Heart right ventricle (tissue), 16 donors: ENCODE measurements at regions not wholly inside any gene's neighbourhood (a gene's known extent, or its start where the extent isn't known, plus 50 kb on each side); places are given as distances from the start of the nearest gene placed in this dataset.

Experiments used
- ATAC-seq, 8 donors: fragments of 200-7000 bp; cut with Tn5 transposase; one replicate each; pipeline ENCODE4 v1.9.1; 2020; ENCODE audit warnings: mild to moderate bottlenecking in 8 of 8, moderate library complexity in 8 of 8, moderate number of reproducible peaks in 1 of 8
- DNase-seq, 2 donors: peaks; one replicate each; pipeline ENCODE4 v3.0.0-alpha.2; 2020
- H3K27ac ChIP-seq, 10 donors: fragments of 200-600 bp; sonication (generic) in 2 of 10; one replicate each; pipeline versions ENCODE4 v1.5.0 to v1.8.0; 2020 to 2022; ENCODE audit warnings: mild to moderate bottlenecking in 3 of 10
- H3K27me3 ChIP-seq, 7 donors: fragments of 200-600 bp; one replicate each; pipeline ENCODE4 v1.8.0; 2021 to 2022; ENCODE audit warnings: mild to moderate bottlenecking in 2 of 7
- H3K36me3 ChIP-seq, 9 donors: fragments of 200-600 bp; sonication (generic) in 1 of 9; one replicate each; pipeline versions ENCODE4 v1.5.0 to v1.8.0; 2020 to 2022; ENCODE audit warnings: mild to moderate bottlenecking in 2 of 9
- H3K4me1 ChIP-seq, 9 donors: fragments of 200-600 bp; sonication (generic) in 1 of 9; one replicate each; pipeline versions ENCODE4 v1.5.0 to v1.8.0; 2020 to 2022; ENCODE audit warnings: mild to moderate bottlenecking in 4 of 9
- H3K4me3 ChIP-seq, 10 donors: fragments of 200-600 bp; sonication (generic) in 2 of 10; one replicate each; pipeline versions ENCODE4 v1.5.0 to v1.8.0; 2020 to 2022; ENCODE audit warnings: mild to moderate bottlenecking in 7 of 10, moderate library complexity in 2 of 10
- H3K9me3 ChIP-seq, 11 donors: fragments of 200-600 bp in 10 of 11; sonication (generic) in 2 of 11; one replicate each; pipeline versions ENCODE4 v1.5.0 to v1.8.0; 2013 to 2022; ENCODE audit warnings: mild to moderate bottlenecking in 2 of 11, control low read depth in 1 of 11, moderate library complexity in 1 of 11
- CTCF ChIP-seq, 9 donors: fragments of 200-600 bp; sonication (generic) in 2 of 9; IDR thresholded peaks; one replicate each; pipeline versions ENCODE4 v1.5.0 to v1.8.0; 2021 to 2022; ENCODE audit warnings: antibody characterized with exemption in 9 of 9, mild to moderate bottlenecking in 5 of 9, moderate library complexity in 1 of 9
- WGBS, 2 donors: extraction: QIAGEN DNeasy Blood & Tissue Kit; methylation state at CpG; one replicate each; pipeline ENCODE4 v1.1.7; 2013; ENCODE audit warnings: inconsistent platforms in 1 of 2; 5-methylcytosine and 5-hydroxymethylcytosine counted together
- intact Hi-C, 10 donors: fragments of 100-400 bp; cut with DNase I; formaldehyde crosslinking; loops; one replicate each; pipeline versions ENCODE4 v1.11.1 to v1.14.2; 2022
- donor health status: Arrhythmogenic right ventricular cardiomyopathy.
- donor health status: ischemic (EF 13 %, LVEDD 7.1; RV severe dilation, severe dysfunction).
- donor health status: healthy with polysubstance abuse.
- donor health status: DM: no; HTN: yes; CAD: no.
- donor health status: DM: no; HTN: no; CAD: no.
- donor health status: ischemic (EF 25% LVEDD 6.9; RV normal size, moderate dysfunction).
- donor health status: ischemic (EF 25% LVEDD 5.7; RV mildly dilated, moderate dysfunction).
- donor health status: healthy.
- donor health status: DM: yes; HTN: yes; CAD: no.
- donor health status: Ischemic cardiomyopathy.
- donor health status: ischemic (EF 35%, LVEDD 5.7; RV mildly dilated, moderate dysfunction).
- donor health status: nonischemic (EF 11% LVEDD 7.7; RV severe dilation, severe dysfunction).
- donor health status: DM: yes; HTN: yes; CAD: no.
- donor health status: PGD.
- donor health status: ischemic (EF 29% LVEDD 5.4; RV normal size, mild dysfunction).
- donor health status: nonischemic (EF 23%, LVEDD 6.1; RV moderate dilation, normal function).

GRCh38 chr3:152960684-152961083, 125.8 kb downstream of the P2RY1 start:
- intact Hi-C loops = loop anchor here in 2 of 10 donors (5.0 to 10.0 kb wide), 2 partner anchors 263 to 456 kb away; no protein-coding TSS in a partner anchor
- Histone ChIP-seq H3K4me1 (no peaks in the 10 kb centered on the region), H3K4me3 (no peak overlapping the region), H3K9me3 (no peaks in the 10 kb centered on the region), H3K36me3 (no peaks in the 10 kb centered on the region), H3K27me3 (no peaks in the 10 kb centered on the region), H3K27ac (no peak overlapping the region)
- no peak for TF ChIP-seq CTCF (IDR thresholded peaks at IDR 0.05)
- WGBS, 2 donors = 75% methylated on average over 3 of the region's 3 CpGs
- ATAC-seq = no peak
- DNase-seq = no peak

- H3K36me3 ChIP-seq = no peaks in the 10 kb centered on the region
- TF ChIP-seq CTCF (IDR thresholded peaks at IDR 0.05) = peak in 7 of 9 donors; percentile 23 to 49 (median 37)
- no peaks in the 10 kb centered on the region for H3K27me3 ChIP-seq
- peaks cover 0 to 6% (median 0%) of the 10 kb centered on the region in 11 donors for H3K9me3 ChIP-seq
- WGBS, 2 donors = 9 to 18% methylated on average over 2 of the region's 2 CpGs
- no peak overlapping the region for H3K27ac ChIP-seq
- DNase-seq (no peak), ATAC-seq (peak in 1 of 8 donors; percentile 37)
- H3K4me1 ChIP-seq = no peaks in the 10 kb centered on the region
- intact Hi-C loops = loop anchor here in 2 of 10 donors (5.0 to 10.0 kb wide), 2 partner anchors 264 to 457 kb away; no protein-coding TSS in a partner anchor
- H3K4me3 ChIP-seq = no peak overlapping the region
These were observed 126.4 kb downstream of the P2RY1 start for GRCh38 chr3:152961323-152961722.

GRCh38 chr3:152964911-152965609, 130.1 kb downstream of the P2RY1 start:
- WGBS, 2 donors = 59 to 72% methylated on average over 1 of the region's 1 CpG
- intact Hi-C loops = loop anchor here in 2 of 10 donors (5.0 to 10.0 kb wide), 2 partner anchors 268 to 460 kb away; no protein-coding TSS in a partner anchor
- no peak for TF ChIP-seq CTCF (IDR thresholded peaks at IDR 0.05)

GRCh38 chr3:152968388-152969024, 133.6 kb downstream of the P2RY1 start:
- WGBS, 2 donors = 43 to 49% methylated on average over 3 of the region's 3 CpGs
- TF ChIP-seq CTCF (IDR thresholded peaks at IDR 0.05) = no peak

More at GRCh38 chr3:152964911-152965609, 130.1 kb downstream of the P2RY1 start:
- DNase-seq = no peak
- H3K4me1 ChIP-seq = peaks cover 0 to 3% (median 0%) of the 10 kb centered on the region in 9 donors
- no peak for ATAC-seq
- no peaks in the 10 kb centered on the region for H3K27me3 ChIP-seq
- H3K36me3 ChIP-seq = no peaks in the 10 kb centered on the region
- no peak overlapping the region for H3K4me3 ChIP-seq
- peaks cover 0 to 16% (median 3%) of the 10 kb centered on the region in 11 donors for H3K9me3 ChIP-seq
- no peak overlapping the region for H3K27ac ChIP-seq

More at GRCh38 chr3:152968388-152969024, 133.6 kb downstream of the P2RY1 start:
- intact Hi-C loops = loop anchor here in 1 of 10 donors (10.0 kb wide), 1 partner anchor 464 kb away; no protein-coding TSS in a partner anchor
- Histone ChIP-seq H3K4me3 (no peak overlapping the region), H3K27ac (no peak overlapping the region), H3K36me3 (no peaks in the 10 kb centered on the region), H3K9me3 (peaks cover 0 to 16% (median 3%) of the 10 kb centered on the region in 11 donors), H3K27me3 (no peaks in the 10 kb centered on the region), H3K4me1 (peaks cover 0 to 3% (median 0%) of the 10 kb centered on the region in 9 donors)
- ATAC-seq (no peak), DNase-seq (no peak)
